ENCODE measurements at regions not wholly inside any gene's neighbourhood (a gene's known extent, or its start where the extent isn't known, plus 50 kb on each side); places are given as distances from the start of the nearest gene placed in this dataset.
A peak's percentile ranks its signal among the peaks of the same experiment; 100 is the strongest.

DNA sequence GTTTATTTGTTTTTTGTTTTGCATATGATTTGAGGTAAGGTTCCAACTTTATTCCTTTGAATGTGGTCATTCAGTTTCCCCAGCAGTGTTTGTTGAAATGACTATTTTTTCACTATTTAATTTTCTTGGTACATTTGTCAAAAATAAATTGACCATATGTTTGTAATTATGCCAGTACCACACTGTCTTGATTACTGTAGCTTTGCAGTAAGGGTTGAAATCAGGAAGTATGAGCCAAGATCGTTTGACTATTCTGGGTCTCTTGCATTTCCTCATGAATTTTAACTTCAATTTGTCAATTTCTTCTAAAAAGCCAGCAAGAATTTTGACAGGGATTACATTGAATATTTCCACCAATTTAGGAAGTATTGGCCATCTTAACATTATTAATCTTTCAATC lies 199.3 kb upstream of the PPFIA2 start:
- no peak for DNase-seq (ENCODE audit: low spot score)

- no peak for DNase-seq (ENCODE audit: low spot score)
Measured at GRCh38 chr12:81957631-81958030, 198.5 kb upstream of the PPFIA2 start.

DNA sequence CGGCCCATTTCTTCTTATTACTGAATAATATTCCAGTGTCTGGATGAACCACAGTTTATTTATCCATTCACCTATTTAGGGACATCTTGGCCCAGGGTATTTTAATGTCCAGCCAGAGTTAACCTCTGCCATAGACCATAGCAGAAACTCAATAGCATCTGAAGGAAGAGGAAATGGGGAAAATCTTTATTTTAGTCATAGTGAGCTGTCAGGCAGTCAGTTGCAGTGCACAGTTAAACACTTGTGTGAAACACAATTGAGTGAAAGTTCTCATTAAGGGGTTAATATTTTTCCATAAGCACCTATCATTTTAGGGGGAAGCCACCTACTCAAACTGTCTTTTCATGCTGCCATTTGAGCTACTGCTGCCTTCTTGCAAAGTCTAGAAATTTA lies 197.3 kb upstream of the PPFIA2 start:
- DNase-seq (ENCODE audit: low spot score): no peak

GRCh38 chr12:81953541-81953940 lies 194.4 kb upstream of the PPFIA2 start:
- no peak for DNase-seq (ENCODE audit: low spot score)

- no peak for DNase-seq (ENCODE audit: low spot score)
Measured at GRCh38 chr12:81950871-81951270, 191.7 kb upstream of the PPFIA2 start.

DNA sequence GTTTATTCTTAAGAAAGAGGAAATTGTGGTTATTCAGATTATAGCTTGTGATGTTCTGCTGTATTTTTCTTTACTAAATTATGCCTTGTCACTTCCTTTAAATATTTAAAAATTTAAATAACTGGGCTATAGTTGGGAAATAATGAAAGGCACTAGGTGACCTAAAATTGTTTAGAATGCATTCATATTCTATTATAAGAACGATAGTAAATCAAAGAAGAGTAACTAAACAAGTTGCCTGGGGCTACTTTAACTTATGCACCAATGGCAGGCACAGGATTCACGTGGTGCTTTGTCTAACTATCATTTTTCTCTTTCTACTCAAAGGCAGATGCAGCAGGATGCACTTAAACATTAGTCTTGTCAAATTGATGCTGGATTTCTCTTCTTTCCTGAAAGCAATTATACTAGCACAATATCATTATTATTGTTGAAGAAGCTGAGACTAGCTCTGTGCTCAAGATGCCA lies 190.7 kb upstream of the PPFIA2 start:
- DNase-seq (ENCODE audit: low spot score): no peak

DNA sequence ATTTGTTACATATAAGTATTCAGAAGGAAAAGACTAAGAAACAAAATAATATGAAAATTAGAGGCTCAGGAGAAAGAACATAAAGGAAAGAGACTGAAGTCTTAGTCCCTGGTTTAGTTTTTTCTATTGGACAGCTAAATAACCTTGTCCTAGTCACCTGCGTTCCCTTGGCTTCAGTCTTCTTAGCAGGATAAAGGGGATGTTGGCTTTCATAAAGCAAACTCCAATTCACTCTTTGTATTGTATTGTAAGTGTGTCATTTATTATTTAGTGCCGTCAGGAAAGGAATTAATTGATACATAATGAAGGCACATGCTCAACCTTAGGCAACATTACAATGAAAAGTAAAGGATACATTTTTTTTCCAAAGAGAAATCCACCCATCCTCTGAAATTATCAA lies 190.3 kb upstream of the PPFIA2 start:
- no peak for DNase-seq (ENCODE audit: low spot score)

GRCh38 chr12:81944886-81945285 lies 185.7 kb upstream of the PPFIA2 start:
- DNase-seq (ENCODE audit: low spot score): no peak

GRCh38 chr12:81942594-81942993 lies 183.4 kb upstream of the PPFIA2 start:
- DNase-seq (ENCODE audit: low spot score): peak; percentile 34

DNA sequence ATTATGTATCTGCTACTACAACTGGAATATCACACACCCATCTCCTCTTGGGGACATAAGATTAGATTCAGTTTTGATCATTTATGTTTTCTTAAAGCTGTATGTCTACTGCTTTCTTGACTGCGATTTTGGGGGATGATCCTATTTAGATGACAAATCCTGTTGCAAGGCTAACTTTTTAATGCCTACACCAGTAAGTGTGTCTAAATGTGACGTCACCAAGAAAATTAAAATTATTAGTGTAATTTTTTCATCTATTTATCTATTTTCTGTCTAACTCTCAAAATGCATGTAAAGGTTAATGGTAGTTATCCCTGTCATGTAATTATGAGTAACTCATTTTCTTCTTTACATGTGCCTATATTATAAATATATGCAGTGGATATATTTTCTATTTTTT lies 170.9 kb upstream of the PPFIA2 start:
- no peak for DNase-seq (ENCODE audit: low spot score)

GRCh38 chr12:81896771-81897170 lies 137.6 kb upstream of the PPFIA2 start:
- no peak for DNase-seq (ENCODE audit: low spot score)

DNA sequence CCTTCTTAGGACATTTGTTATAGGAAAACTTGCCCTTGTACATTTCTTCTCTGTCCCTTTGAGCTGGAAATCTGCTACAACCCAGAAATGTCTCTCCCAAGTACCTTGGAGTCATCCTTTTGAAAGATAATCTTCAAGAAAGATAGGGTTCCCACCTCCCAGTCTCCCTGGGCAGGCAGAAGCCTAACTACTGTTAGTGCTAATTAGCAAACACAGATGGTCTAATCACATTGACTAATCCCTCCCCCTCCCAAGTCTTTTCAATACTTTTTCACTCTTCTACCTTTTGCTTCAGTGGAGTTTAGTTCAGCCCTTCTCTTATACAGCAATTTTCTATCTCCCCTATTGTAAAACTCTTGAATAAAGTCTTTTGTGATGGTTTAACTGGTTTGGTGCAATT lies 129.8 kb upstream of the PPFIA2 start:
- DNase-seq (ENCODE audit: low spot score): no peak

GRCh38 chr12:81888106-81888740 lies 129.1 kb upstream of the PPFIA2 start:
- no peak for DNase-seq (ENCODE audit: low spot score)

- DNase-seq (ENCODE audit: low spot score): no peak
Measured at GRCh38 chr12:81874586-81874985, 115.4 kb upstream of the PPFIA2 start.

DNA sequence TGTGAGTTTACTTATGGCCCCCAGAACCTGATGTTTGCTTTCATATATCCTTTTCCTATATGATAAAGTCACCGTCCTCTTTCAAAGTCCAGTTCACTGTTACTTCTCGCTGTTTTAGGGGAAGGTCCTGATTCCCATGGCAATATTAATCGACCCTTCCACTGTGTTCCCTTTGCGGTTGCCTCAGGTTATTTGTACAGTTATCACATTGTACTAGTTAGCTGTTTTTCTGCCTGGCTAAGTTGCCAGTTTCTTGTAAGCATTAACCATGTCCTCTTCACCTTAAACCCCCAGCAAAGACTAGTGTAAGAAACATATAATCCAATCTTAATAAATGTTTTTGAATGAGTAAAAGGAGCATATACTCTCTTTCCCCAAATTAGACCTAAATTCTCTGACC lies 115.0 kb upstream of the PPFIA2 start:
- no peak for DNase-seq (ENCODE audit: low spot score)

- no peak for DNase-seq (ENCODE audit: low spot score)
Measured at GRCh38 chr12:81872400-81872799, 113.2 kb upstream of the PPFIA2 start.

GRCh38 chr12:81866081-81866480 lies 106.9 kb upstream of the PPFIA2 start:
- DNase-seq (ENCODE audit: low spot score): no peak

GRCh38 chr12:81863406-81863805 lies 104.3 kb upstream of the PPFIA2 start:
- DNase-seq (ENCODE audit: low spot score): no peak

GRCh38 chr12:81859521-81859920 lies 100.4 kb upstream of the PPFIA2 start:
- no peak for DNase-seq (ENCODE audit: low spot score)

- DNase-seq (ENCODE audit: low spot score): no peak
Measured at GRCh38 chr12:81843599-81843998, 84.4 kb upstream of the PPFIA2 start.

- peak; percentile 6 for DNase-seq (ENCODE audit: low spot score)
Measured at GRCh38 chr12:81835783-81836182, 76.6 kb upstream of the PPFIA2 start.

DNA sequence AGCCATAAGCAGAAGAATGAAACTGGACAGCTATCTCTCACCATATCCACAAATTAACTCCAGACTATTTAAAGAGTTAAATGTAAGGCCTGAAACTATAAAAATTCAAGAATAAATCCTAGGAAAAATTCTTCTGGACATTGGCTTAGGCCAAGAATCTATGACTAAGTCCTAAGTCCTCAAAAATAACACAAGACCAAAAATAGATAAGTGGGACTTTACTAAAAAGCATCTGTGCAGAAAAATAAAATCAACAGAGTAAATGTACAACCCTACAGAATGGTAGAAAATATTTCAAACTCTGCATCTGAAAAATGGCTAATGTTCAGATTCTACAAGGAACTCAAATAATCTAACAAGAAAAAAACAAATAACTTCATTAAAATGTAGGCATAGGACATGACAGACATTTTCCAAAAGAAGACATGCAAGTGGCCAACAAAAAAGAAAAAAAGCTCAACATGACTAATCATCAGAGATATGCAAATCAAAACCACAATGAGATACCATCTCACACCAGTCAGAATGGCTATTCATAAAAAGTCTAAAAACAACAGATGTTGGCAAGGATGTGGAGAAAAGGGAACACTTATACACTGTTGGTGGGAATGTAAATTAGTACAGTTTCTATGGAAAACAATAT lies 61.0 kb upstream of the PPFIA2 start:
- no peak for DNase-seq (ENCODE audit: low spot score)

- DNase-seq (ENCODE audit: low spot score): no peak
Measured at GRCh38 chr12:81815611-81816010, 56.5 kb upstream of the PPFIA2 start.

DNA sequence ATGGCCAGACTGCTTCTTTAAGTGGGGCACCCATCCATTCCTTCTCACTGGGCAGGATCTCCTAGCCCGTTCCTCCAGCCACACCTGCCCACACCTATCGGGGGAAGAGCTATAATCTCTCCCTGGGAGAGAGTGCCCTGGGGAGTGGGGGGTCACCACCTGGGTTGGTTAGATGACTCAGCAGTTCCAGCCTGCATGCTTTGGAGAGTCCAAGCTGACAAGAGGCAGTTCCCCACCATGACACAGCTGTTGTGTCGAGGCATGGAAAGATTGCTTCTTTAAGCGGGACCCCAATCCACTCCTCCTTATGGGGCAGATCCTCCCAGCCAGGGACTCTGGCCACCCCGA lies 52.6 kb upstream of the PPFIA2 start:
- no peak for DNase-seq (ENCODE audit: low spot score)

Measured in activated CD4-positive, alpha-beta T cell treated with anti-CD3 and anti-CD28 coated beads, Interleukin-2, Interleukin-4, amounts not matched to agents 100 ng/mL and 50 ng/mL, durations not matched to agents 16 hours and 8 hours (primary cell).